ENCODE measurements at regions not wholly inside any gene's neighbourhood (a gene's known extent, or its start where the extent isn't known, plus 50 kb on each side); places are given as distances from the start of the nearest gene placed in this dataset.

DNA sequence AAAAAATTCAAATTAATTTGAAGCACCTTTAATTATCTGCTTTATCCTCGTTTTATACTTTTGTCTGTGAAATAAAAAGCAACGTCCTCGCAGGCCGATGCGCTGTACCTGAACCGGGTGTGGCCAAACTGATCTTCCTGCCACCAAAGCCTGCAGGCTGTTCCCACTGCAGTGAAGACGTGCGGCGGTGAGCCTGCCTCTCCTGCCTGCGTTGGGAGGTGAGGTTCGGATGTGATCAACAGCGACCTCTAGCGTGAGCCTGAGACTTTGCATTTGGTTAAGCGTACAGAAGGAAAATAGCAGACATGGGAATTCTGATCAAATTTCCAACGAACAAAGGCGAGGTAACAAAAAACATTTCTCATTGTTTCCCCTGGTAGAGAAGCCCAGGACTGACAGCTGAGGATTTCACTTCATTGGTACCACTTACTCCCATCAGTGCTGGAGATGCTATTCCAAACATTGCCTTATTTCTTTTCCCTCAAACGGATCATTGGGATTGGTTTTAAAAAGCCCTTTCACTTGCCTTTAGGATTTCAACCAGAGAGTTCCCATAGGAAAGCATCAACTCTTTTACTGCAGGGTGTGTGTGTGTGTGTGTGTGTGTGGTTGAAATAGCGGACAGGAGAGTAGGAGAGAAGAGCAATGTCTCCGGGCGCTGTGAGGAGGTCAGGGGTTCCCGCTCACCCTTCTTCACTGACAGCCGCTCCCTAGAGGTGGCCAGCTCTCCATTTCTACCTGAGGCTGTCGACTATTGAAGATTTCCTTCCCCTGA, 56.6 kb upstream of the CCN6 start:
- H3K27me3 ChIP-seq (ENCODE audit: control insufficient read depth, insufficient read depth, low read length), result no peaks in the 10 kb centered on the region
- H3K4me3 ChIP-seq (ENCODE audit: low read length), result no peak overlapping the region
- H3K27ac ChIP-seq (ENCODE audit: low read length), result no peak overlapping the region
- H3K9me3 ChIP-seq (ENCODE audit: control insufficient read depth, insufficient read depth, low read length), result no peaks in the 10 kb centered on the region
- peak; percentile 58 for DNase-seq (ENCODE audit: low read depth, low spot score)
- no CpG with 5 or more reads among the region's 23 CpGs for WGBS (ENCODE audit: insufficient coverage, insufficient read length)
- no peaks in the 10 kb centered on the region for H3K4me1 ChIP-seq (ENCODE audit: control insufficient read depth, insufficient read depth, low read length)
- no peaks in the 10 kb centered on the region for H3K36me3 ChIP-seq (ENCODE audit: control insufficient read depth, insufficient read depth, low read length)

DNA sequence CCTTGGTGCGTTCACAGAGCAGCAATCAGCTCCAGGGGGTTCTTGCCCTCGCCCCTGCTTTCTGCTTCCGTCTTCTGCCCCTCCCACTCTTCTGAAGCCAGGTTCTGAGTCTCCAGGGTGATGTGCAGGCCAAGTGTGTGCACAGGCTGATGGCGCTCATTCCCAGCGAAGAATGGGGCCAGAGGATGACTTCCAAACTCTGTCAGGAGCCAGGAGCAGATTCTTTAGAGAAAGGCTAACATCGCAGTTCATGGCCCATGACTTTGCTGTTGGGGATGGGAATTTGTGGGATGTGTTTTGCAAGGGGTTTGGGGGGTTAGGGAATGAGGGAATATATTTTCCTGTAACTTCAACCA, 56.1 kb upstream of the CCN6 start:
- no peak overlapping the region for H3K27ac ChIP-seq (ENCODE audit: low read length)
- H3K36me3 ChIP-seq (ENCODE audit: control insufficient read depth, insufficient read depth, low read length), result no peaks in the 10 kb centered on the region
- H3K9me3 ChIP-seq (ENCODE audit: control insufficient read depth, insufficient read depth, low read length), result no peaks in the 10 kb centered on the region
- no CpG with 5 or more reads among the region's 6 CpGs for WGBS (ENCODE audit: insufficient coverage, insufficient read length)
- H3K4me3 ChIP-seq (ENCODE audit: low read length), result no peak overlapping the region
- no peaks in the 10 kb centered on the region for H3K27me3 ChIP-seq (ENCODE audit: control insufficient read depth, insufficient read depth, low read length)
- no peak for DNase-seq (ENCODE audit: low read depth, low spot score)
- no peaks in the 10 kb centered on the region for H3K4me1 ChIP-seq (ENCODE audit: control insufficient read depth, insufficient read depth, low read length)

DNA sequence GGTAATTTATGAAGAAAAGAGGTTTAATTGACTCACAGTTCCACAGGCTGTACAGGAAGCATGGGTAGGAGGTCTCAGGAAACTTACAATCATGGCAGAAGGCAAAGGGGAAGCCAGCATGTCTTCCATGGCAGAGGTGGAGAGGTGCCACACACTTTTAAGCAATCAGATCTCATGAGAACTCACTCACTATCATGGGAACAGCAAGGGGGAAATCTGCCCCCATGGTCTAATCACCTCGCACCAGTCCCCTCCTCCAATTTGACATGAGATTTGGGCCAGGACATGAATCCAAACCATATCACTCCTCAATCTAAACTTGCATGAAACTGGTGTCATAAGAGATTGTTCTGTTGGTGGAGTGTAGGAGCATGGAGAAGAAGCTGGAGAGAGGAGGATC, 51.6 kb upstream of the CCN6 start:
- Histone ChIP-seq H3K4me1 (ENCODE audit: control insufficient read depth, insufficient read depth, low read length) (no peaks in the 10 kb centered on the region), H3K27me3 (ENCODE audit: control insufficient read depth, insufficient read depth, low read length) (no peaks in the 10 kb centered on the region), H3K4me3 (ENCODE audit: low read length) (no peak overlapping the region), H3K27ac (ENCODE audit: low read length) (no peak overlapping the region), H3K36me3 (ENCODE audit: control insufficient read depth, insufficient read depth, low read length) (no peaks in the 10 kb centered on the region), H3K9me3 (ENCODE audit: control insufficient read depth, insufficient read depth, low read length) (no peaks in the 10 kb centered on the region)
- no peak for DNase-seq (ENCODE audit: low read depth, low spot score)
- WGBS (ENCODE audit: insufficient coverage, insufficient read length), result no CpG with 5 or more reads among the region's 1 CpG
